ENCODE measurements at regions not wholly inside any gene's neighbourhood (a gene's known extent, or its start where the extent isn't known, plus 50 kb on each side); places are given as distances from the start of the nearest gene placed in this dataset.

DNA sequence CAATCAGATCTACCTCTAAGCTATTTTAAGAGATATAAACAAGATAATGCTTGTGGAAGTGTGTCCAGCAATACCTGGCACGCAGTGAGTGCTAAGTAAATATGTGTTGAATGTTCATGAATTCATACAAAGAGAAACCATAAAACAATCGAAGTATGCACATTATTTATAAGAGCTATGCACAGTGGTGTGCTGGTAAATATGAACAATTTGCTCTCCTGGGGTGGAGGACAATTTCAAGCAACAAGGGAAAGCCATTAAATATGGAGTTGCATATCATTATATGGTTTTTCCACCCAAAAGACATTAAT, 526.6 kb upstream of the MARCKS start:
- TF ChIP-seq, protein P1, sequence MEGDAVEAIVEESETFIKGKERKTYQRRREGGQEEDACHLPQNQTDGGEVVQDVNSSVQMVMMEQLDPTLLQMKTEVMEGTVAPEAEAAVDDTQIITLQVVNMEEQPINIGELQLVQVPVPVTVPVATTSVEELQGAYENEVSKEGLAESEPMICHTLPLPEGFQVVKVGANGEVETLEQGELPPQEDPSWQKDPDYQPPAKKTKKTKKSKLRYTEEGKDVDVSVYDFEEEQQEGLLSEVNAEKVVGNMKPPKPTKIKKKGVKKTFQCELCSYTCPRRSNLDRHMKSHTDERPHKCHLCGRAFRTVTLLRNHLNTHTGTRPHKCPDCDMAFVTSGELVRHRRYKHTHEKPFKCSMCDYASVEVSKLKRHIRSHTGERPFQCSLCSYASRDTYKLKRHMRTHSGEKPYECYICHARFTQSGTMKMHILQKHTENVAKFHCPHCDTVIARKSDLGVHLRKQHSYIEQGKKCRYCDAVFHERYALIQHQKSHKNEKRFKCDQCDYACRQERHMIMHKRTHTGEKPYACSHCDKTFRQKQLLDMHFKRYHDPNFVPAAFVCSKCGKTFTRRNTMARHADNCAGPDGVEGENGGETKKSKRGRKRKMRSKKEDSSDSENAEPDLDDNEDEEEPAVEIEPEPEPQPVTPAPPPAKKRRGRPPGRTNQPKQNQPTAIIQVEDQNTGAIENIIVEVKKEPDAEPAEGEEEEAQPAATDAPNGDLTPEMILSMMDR (IDR thresholded peaks at IDR 0.05; ENCODE audit: low read depth, low read length, missing control alignments): no peak
- no peak overlapping the region for H3K4me3 ChIP-seq (replicated peaks; ENCODE audit: low read depth, low read length)
- DNase-seq (ENCODE audit: extremely low read depth, low read depth): no peak

DNA sequence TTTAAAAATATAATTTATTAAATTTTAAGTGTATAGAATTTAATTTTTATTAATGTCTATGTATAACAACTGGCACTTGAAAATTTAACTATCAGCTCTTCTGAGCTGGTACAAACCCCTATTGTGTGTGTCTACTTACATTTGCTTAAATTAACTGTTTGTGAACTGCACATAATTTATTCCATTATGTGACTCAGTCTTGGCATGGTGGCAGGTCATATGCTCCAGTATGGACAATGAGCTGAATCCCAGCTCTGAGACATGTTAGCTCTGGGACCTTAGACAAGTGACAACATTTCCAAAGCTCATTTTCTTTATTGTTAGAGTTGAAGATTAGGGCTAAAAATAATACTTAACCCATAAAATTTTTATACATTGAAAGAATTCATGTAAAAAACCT, 526.1 kb upstream of the MARCKS start:
- no peak for DNase-seq (ENCODE audit: extremely low read depth, low read depth)
- H3K4me3 ChIP-seq (replicated peaks; ENCODE audit: low read depth, low read length): no peak overlapping the region
- TF ChIP-seq, protein P1 (IDR thresholded peaks at IDR 0.05; ENCODE audit: low read depth, low read length, missing control alignments): no peak

DNA sequence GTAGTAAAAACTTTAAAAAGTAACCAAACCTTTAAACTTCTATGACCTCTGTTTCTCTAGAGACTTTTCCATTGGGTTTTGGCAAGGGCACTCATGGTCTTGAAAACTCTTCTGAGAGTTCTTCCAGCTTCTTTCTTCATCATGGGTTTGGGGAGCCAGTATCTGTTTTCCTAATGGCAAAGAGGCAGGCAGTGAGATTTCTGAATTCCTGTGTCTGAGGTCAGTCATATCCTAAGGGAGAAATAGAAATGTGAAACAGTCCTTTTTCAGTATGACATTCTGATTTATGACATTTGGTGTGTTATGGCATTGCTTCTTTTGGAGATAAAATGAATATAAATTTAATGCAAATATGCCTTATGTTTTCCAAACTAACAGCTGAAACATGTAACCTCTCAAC, 518.5 kb upstream of the MARCKS start:
- TF ChIP-seq, protein P1 (IDR thresholded peaks at IDR 0.05; ENCODE audit: low read depth, low read length, missing control alignments): no peak
- no peak for DNase-seq (ENCODE audit: extremely low read depth, low read depth)
- H3K4me3 ChIP-seq (replicated peaks; ENCODE audit: low read depth, low read length): no peak overlapping the region

DNA sequence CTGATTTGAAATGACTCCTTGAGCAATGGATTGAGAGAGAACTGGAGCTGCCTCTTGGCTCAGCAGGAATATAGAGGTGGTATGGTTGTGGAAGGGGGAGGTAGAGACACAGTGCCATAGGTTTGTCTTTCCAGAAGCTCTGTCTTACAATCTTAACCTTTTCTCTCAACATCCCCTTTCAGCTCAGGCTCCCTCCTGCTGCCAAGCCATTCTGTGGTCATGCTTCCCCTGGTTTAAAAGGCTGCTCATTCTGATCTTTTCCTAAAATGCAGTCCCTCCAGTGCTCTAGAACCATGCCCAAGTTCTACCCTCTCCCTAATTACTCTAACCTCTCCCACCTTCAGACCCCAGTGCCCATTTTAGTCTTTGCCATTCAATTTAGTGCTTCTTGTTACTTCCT, 517.9 kb upstream of the MARCKS start:
- H3K4me3 ChIP-seq (replicated peaks; ENCODE audit: low read depth, low read length): no peak overlapping the region
- no peak for DNase-seq (ENCODE audit: extremely low read depth, low read depth)
- TF ChIP-seq, protein P1 (IDR thresholded peaks at IDR 0.05; ENCODE audit: low read depth, low read length, missing control alignments): no peak

DNA sequence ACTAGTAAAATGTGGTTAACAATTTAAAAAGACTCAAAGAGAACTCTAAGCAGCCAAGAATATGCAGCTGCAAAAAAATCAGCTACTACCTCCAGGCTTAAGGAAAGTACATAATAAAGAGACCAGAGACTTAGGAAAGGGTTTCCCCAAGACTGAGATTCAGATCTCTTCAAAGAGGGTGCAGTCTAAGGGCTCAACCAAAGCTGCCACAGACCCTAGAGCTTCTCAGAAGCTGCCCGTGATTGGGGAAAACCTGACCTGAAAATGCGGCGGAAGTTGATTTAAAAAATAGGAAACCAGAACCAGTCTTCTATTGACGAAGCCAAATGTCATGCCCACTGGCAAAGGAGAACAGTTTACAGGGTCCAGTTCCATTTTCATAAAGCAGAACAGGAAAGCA, 516.8 kb upstream of the MARCKS start:
- no peak overlapping the region for H3K4me3 ChIP-seq (replicated peaks; ENCODE audit: low read depth, low read length)
- TF ChIP-seq, protein P1 (IDR thresholded peaks at IDR 0.05; ENCODE audit: low read depth, low read length, missing control alignments): no peak
- no peak for DNase-seq (ENCODE audit: extremely low read depth, low read depth)

DNA sequence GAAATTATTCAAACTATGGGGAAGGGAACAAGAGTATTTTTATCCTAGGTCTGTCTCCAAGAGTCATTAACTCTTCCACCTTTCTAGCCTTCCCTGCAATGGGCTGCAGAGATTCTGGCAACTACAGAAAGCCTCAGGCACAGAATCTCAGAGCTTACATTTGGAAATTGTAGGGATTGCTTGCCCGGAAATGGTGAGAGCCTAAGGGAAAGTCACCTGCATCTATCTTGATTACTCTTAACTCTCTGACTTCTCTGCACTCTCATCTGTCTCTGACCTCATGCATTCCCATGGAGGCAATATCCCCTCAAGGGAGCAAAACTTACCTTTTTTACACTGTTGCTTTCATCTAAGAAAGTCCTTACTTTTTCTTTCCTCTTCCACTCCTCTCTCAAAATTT, 513.2 kb upstream of the MARCKS start:
- TF ChIP-seq, protein P1 (IDR thresholded peaks at IDR 0.05; ENCODE audit: low read depth, low read length, missing control alignments): no peak
- no peak for DNase-seq (ENCODE audit: extremely low read depth, low read depth)
- no peak overlapping the region for H3K4me3 ChIP-seq (replicated peaks; ENCODE audit: low read depth, low read length)

DNA sequence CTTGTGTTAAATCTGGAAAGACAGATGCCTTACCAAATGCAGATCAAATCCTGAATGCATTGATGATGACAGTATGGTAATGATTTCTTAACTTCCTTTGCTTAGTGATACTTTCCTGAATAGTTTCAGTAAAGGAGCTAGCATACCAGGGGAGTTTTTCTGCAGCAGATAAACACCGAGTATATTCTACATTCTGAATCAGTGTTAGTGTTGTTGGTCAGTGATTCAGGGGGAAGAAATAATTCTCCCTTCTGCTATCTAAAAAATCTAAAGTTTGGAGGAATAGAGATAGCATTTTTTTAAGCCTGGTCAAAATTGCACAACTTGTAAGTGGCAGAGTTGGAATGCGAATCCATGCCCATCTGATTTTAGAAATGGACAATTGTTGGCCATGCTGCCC, 512.2 kb upstream of the MARCKS start:
- TF ChIP-seq, protein P1 (IDR thresholded peaks at IDR 0.05; ENCODE audit: low read depth, low read length, missing control alignments): no peak
- no peak overlapping the region for H3K4me3 ChIP-seq (replicated peaks; ENCODE audit: low read depth, low read length)
- no peak for DNase-seq (ENCODE audit: extremely low read depth, low read depth)
